Activated CD8-positive, alpha-beta memory T cell treated with anti-CD3 and anti-CD28 coated beads for 48 hours (primary cell): ENCODE measurements at regions not wholly inside any gene's neighbourhood (a gene's known extent, or its start where the extent isn't known, plus 50 kb on each side); places are given as distances from the start of the nearest gene placed in this dataset.
"Not testable (repeated sequence)": the region's sequence is repeated elsewhere in the genome, so short reads cannot be mapped to it uniquely, and the experiment has no call there.

Experiments used
- DNase-seq, 3 experiments: peaks; one replicate each; pipeline ENCODE4 v3.0.0-alpha.2; 2020; ENCODE audit warnings: low read depth in 2 of 3, low spot score in 2 of 3

- DNase-seq: no peak
Measured at GRCh38 chr5:10921160-10921559, 160.1 kb upstream of the DAP start.

DNA sequence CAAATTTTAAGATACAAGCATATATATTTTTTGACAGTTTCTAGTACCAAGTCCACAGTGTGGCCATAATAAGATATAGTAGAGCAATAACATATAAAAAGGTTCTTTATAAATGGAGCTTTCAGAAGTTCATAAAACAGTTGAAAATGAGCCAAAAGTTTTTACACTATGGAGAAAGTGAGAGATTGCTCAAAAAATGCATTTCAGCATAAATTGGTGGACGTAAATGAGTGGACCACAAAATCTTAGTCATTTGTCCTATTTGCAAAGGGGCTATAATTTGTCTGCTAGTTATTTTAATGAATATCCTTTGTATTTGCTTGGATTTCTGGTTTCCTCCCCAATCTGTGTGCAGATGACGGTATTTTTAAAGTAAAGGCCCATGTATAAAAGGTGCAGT lies 159.4 kb upstream of the DAP start:
- DNase-seq: no peak

DNA sequence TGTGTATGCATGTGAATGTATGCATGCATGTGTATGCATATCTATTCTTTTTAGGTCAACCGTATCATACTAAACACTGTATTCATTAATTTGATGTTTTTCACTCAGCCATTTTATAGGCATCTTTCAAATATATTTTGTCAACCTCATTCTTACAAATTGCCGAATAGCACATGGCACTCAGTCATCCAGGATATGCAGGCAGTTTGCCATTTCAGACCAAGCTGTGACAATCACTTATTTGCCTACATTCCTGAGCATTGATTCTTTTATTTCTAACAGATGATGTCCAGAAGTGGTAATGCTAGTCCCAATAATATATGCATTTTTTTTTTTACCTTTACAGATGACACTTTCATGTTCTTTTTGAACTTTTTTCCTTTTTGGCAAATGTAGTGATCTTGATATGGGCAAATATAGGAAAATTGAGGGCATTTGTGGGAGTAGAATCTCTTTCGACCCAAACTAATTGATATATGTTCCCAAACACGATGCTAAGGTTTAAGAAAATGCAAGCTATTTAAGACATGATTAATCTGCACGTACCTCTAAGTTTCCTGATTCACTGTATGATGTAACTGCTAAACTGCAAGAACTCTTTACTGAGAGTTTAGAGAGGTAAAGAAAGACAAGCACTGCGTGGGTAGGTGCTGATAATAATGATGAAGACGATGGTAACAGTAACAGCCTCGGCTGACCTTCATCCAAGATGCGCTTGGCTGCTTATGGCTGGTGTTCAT lies 153.9 kb upstream of the DAP start:
- no peak for DNase-seq

DNA sequence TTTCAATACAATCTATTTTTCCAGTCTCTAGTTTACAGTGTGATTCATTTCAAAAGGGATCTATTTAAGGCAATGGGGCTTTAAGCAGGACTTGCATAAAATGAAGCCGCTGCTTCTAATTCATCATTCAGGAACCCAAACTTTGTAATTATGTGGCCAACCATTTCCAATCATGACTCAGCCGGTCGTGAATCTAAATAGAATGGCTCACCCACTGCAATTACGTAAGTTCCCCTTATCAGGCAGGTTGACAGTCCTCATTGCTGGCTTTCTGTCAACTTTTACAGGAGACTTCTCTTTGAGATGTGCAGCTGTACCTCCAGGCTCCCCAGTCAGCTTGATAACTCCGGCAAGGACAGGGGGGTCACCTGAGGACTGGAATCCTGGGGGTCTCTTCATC lies 152.8 kb upstream of the DAP start:
- DNase-seq: no peak

- DNase-seq: no peak
Measured at GRCh38 chr5:10913181-10913810, 152.3 kb upstream of the DAP start.

DNA sequence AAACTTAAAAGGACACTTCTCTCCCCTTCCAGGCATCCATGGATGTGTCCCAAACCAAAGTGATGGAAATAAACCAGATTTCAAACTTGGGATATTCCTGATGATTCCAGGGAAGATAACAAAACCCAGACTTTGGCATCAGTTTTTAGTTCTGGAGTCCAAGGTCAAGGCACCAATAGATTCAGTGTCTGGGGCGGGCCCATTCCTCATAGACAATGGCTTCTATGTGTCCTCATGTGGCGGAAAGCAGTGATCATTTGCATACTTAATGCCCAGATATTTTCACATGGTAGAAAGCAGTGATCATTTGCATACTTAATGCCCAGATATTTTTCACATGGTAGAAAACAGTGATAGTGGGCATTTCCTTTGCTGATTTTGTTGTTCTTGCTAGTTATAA lies 151.4 kb upstream of the DAP start:
- DNase-seq: no peak

GRCh38 chr5:10910261-10910660 lies 149.2 kb upstream of the DAP start:
- DNase-seq: no peak

DNA sequence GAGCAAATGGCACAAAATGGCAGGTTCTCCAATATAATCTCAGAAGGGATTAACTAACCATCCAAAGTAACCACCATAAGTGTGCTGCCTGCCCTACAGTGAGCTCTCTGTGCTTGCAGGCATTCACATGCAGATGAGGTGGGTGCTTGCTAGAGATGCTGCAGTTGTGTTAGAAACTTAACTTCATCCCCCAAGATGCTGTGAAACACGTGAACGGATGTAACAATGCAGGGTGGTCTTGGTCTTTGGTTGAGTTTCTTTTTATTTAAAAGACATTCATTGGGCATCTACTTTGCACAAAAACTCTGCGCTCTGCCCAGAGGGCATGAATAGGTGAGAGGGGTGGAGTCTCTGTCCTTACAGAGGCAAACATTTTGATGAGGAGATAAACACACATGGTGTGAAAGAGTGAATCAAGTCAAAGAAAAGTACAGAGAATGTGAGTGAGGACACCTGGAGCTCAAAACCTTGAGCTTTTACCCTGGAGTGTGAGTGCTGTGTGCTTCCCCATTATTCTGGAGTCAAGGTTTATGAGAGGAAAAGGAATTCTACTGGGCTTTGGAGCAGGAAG lies 143.9 kb upstream of the DAP start:
- DNase-seq: no peak

DNA sequence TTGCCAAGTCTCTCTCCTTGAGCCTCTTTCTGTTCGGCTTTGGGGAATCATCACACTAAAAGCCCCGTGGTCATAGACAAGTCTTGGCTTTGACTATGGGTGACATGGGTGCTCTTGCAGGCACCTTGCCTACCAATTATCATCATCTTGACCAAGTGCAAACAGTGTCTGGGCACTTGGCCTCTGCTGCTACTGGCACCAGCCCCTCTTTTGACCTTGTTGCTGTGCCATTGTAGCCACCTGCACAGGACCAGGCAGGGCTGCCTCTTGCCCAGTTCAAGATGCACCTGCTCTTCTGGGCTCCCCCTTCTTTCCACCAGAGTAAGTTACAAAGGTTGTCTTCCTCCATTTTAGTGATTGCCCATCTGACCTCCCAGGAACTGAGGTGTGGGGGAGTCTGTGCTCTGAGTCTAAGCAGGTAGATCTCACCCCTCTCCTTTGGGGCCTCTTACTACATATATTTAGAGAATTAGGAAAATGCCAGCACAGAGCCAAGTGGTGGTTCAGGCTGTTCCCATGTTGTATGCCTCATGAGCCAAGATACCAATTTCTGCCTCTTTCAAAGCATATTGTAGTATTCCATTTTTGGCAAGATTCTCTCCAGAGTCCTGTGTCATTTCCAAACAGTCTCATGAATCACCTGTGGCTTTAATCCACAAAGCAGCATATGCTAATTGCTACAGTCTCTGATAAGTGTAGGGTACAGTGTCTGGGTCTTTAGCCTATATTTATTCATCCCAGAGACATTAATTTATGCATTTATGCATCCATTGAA lies 142.9 kb upstream of the DAP start:
- no peak for DNase-seq

GRCh38 chr5:10902145-10902544 lies 141.1 kb upstream of the DAP start:
- DNase-seq: no peak

DNA sequence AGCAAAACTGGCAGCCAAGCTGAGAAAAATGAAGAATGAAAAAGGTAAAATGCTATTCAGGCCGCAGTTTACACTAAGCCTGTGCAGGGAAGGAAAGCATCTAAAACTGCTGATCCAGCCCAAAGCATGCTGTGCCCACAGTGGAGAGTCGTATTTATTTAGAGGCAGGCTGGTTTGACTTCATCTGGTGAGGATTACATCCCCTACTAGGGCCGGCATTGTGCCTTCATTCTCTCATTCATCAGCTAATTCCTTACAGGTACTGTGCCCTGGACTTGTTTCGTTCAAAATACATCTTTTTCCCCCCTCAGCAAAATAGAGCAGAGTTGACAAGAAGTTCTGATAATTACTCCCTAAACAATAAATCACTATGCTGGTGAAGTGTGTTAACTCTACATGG lies 137.5 kb upstream of the DAP start:
- DNase-seq: no peak

DNA sequence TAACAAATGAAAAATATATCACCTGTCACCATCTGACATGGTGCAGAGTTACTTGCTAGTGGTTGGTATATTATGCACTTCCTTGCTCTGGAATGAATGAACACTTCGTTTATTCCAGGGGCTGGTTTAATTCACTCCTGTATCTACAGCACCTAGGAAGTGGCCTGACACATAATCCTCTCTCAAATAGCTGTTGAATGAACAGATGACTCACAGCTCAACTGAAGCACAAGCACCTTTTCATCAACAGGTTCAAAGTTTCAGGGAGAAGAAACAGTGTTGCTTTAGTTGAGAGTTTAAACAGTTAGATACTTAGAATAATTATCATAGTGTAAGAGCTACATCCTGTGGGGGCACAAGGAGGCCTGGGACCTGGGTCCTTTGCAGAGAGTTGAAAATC lies 135.0 kb upstream of the DAP start:
- no peak for DNase-seq

DNA sequence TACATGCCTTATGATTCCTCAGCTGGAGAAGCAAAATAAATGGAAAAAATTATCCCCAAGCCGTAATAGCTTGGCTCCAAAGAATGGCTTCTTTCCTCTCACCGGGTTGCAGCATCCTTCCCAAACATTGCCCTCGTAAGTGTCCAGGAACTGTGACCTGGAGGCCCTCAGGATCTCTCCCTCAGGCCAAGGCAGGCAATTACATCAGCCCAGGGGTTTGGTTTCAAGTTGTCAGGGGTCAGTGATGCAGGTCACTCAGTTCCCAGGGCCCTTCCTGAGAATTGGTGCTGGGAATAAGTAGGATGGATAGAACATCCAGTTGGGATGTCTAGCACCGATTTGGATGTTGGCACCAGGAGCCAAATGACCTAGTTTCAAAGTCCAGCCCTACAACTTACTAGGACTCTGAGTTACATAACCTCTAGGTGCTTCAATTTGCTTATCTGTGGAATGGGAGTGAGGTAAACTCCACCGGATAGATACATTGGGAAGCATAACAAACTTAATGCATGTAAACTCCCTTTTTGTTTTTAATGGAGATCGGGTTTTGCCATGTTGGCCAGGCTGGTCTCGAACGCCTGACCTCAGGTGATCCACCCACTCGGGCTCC lies 133.5 kb upstream of the DAP start:
- no peak for DNase-seq

GRCh38 chr5:10892911-10893215 lies 131.8 kb upstream of the DAP start:
- DNase-seq: no peak

DNA sequence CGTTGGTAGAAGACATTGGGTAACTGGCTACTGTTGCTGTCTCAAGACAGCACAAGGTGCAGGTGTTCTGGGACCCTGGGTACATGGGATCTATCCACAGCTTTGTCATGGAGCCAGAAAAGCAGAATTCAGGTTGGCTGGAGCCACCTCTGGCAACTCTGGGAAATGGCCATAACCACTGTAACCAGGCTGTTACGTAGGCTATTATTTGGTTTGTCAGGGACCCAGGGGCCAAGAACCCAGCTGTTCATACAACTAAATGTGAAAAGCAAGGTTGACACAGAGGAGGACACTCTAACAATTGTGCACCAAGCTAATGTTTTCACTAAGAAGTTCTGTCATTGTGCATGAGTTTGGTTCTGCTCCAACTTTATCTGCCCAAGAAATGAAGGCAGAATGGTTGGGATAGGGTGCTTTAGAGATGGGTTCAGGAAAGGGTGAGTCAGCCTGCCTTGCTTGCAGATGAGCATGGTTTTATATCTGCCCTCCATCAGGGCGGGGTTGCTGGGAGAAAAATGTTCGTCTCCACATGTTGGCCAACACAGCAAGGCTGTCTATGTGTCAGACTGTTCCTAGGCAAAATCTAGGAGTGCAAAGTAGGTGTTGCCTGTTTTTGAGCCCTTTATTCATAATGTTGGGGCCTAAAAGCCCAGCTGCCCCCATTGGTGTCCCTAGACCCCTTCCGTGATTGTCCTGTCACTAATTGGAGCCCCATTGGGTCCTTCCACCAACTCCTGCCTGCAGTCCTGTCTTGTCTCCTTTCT lies 131.3 kb upstream of the DAP start:
- DNase-seq: no peak

- no peak for DNase-seq
Measured at GRCh38 chr5:10891193-10891592, 130.2 kb upstream of the DAP start.

DNA sequence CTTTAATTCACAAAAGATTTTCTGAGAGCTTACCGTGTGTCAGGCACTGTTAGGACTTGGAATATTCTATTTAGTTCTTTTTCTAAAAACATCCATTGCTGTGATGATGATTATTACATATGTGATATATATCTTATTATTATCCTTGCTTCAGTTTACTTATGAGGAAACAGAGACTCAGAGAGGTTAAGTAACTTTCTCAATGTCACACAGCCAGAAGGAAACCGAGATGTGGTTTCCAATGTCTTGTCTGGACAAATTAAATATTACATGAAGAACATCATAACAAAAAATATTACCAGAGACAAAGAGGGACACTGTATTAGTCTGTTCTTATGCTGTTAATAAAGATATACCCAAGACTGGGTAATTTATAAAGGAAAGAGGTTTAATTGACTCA lies 125.5 kb upstream of the DAP start:
- DNase-seq: no peak

- DNase-seq: no peak
Measured at GRCh38 chr5:10885026-10885425, 124.0 kb upstream of the DAP start.

- DNase-seq: not testable (repeated sequence)
Measured at GRCh38 chr5:10883945-10884344, 122.9 kb upstream of the DAP start.

GRCh38 chr5:10880934-10881333 lies 119.9 kb upstream of the DAP start:
- DNase-seq: no peak

DNA sequence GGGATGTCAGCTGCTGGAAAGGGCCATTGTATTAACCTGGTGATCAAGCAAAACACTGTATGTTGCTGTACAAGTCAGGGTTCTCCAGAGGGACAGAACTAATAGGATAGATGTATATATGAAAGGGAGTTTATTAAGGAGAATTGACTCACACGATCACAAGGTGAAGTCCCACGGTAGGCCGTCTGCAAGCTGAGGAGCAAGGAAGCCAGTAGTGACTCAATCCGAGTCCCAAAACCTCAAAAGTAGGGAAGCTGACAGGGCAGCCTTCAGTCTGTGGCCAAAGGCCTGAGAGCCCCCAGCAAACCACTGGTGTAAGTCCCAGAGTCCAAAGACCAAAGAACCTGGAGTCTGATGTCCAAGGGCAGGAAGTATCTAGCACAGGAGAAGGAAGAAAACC lies 116.0 kb upstream of the DAP start:
- DNase-seq: not testable (repeated sequence)
